GM23338 (cell line): ENCODE measurements at regions not wholly inside any gene's neighbourhood (a gene's known extent, or its start where the extent isn't known, plus 50 kb on each side); places are given as distances from the start of the nearest gene placed in this dataset.

Experiments
- ATAC-seq: fragments of 200-7000 bp; cut with Tn5 transposase; 3 replicates; pipeline ENCODE4 v1.9.1; 2020
- DNase-seq: peaks from one replicate; pipeline ENCODE4 v3.0.0-alpha.2; 2015; ENCODE audit warnings: low spot score
- H2AFZ ChIP-seq: fragments of 200-600 bp; sonication (generic); 2 replicates; pipeline ENCODE4 v1.8.0; 2016; ENCODE audit warnings: antibody characterized with exemption, mild to moderate bottlenecking, moderate library complexity
- H3F3A ChIP-seq: fragments of 200-600 bp; sonication (generic); replicated peaks from 2 replicates; pipeline ENCODE4 v1.8.0; 2017; ENCODE audit warnings: antibody characterized with exemption, mixed run types, low read depth
- H3K27ac ChIP-seq: fragments of 200-600 bp; sonication (generic); 2 replicates; pipeline ENCODE4 v1.6.1; 2016; ENCODE audit warnings: low read depth
- H3K27me3 ChIP-seq: fragments of 200-600 bp; sonication (generic); 2 replicates; pipeline ENCODE4 v1.8.0; 2016; ENCODE audit warnings: mild to moderate bottlenecking, mixed run types, moderate library complexity; ENCODE audit not compliant: insufficient read depth
- H3K36me3 ChIP-seq: fragments of 200-600 bp; sonication (generic); 2 replicates; pipeline ENCODE4 v1.8.0; 2016; ENCODE audit warnings: mild to moderate bottlenecking; ENCODE audit not compliant: insufficient read depth
- H3K4me1 ChIP-seq: fragments of 200-600 bp; sonication (generic); 2 replicates; pipeline ENCODE4 v1.8.0; 2016; ENCODE audit warnings: mild to moderate bottlenecking, moderate library complexity; ENCODE audit not compliant: insufficient read depth
- H3K4me2 ChIP-seq: fragments of 200-600 bp; sonication (generic); 2 replicates; pipeline ENCODE4 v1.7.1; 2017; ENCODE audit warnings: mixed run types
- H3K4me3 ChIP-seq: fragments of 200-600 bp; sonication (generic); 2 replicates; pipeline ENCODE4 v1.6.1; 2016; ENCODE audit warnings: mixed run types
- H3K79me2 ChIP-seq: fragments of 200-600 bp; sonication (generic); replicated peaks from 2 replicates; pipeline ENCODE4 v1.8.0; 2017; ENCODE audit warnings: mild to moderate bottlenecking; ENCODE audit not compliant: insufficient read depth
- H3K9me2 ChIP-seq: fragments of 200-600 bp; sonication (generic); 2 replicates; pipeline ENCODE4 v1.8.0; 2017; ENCODE audit not compliant: insufficient read depth
- H4K20me1 ChIP-seq: fragments of 200-600 bp; sonication (generic); replicated peaks from 2 replicates; pipeline ENCODE4 v1.8.0; 2017; ENCODE audit warnings: mild to moderate bottlenecking; ENCODE audit not compliant: insufficient read depth
- H3K27ac Mint-ChIP-seq: 2 replicates; pipeline ENCODE4 v1.8.0; 2020; ENCODE audit warnings: inconsistent platforms, mild to moderate bottlenecking, moderate library complexity, mixed read lengths
- H3K27me3 Mint-ChIP-seq: 3 replicates; pipeline ENCODE4 v1.8.0; 2022; ENCODE audit warnings: low read depth, mild to moderate bottlenecking, moderate library complexity, mixed read lengths, inconsistent platforms; ENCODE audit not compliant: insufficient read depth, poor library complexity
- H3K36me3 Mint-ChIP-seq: 3 replicates; pipeline ENCODE4 v1.8.0; 2021; ENCODE audit warnings: low read depth, mild to moderate bottlenecking, inconsistent platforms, moderate library complexity, mixed read lengths
- H3K4me1 Mint-ChIP-seq: 3 replicates; pipeline ENCODE4 v1.8.0; 2020; ENCODE audit warnings: mild to moderate bottlenecking, inconsistent platforms, mixed read lengths
- H3K4me3 Mint-ChIP-seq: 3 replicates; pipeline ENCODE4 v1.8.0; 2021; ENCODE audit warnings: moderate library complexity, mild to moderate bottlenecking, inconsistent platforms, mixed read lengths
- H3K9me3 Mint-ChIP-seq: 3 replicates; pipeline ENCODE4 v1.8.0; 2020; ENCODE audit warnings: moderate library complexity, mild to moderate bottlenecking, inconsistent platforms, mixed read lengths
- CREB1 ChIP-seq: fragments of 250-450 bp; sonication (Bioruptor Pico); IDR thresholded peaks from 2 replicates; pipeline ENCODE4 v1.5.0; 2020; ENCODE audit warnings: low read depth, mild to moderate bottlenecking, moderate library complexity
- EZH2 ChIP-seq: fragments of 200-600 bp; sonication (generic); IDR thresholded peaks from one replicate; pipeline ENCODE4 v1.8.0; 2017; ENCODE audit warnings: antibody characterized with exemption, mild to moderate bottlenecking, low read depth; ENCODE audit not compliant: unreplicated experiment
- EZH2phosphoT487 ChIP-seq: fragments of 200-600 bp; sonication (generic); IDR thresholded peaks from one replicate; pipeline ENCODE4 v1.8.1; 2018; ENCODE audit warnings: antibody characterized with exemption; ENCODE audit not compliant: unreplicated experiment
- JUNB ChIP-seq: IDR thresholded peaks from one replicate; pipeline ENCODE4 v1.6.1; 2016; ENCODE audit warnings: antibody characterized with exemption; ENCODE audit not compliant: unreplicated experiment
- NANOG ChIP-seq: IDR thresholded peaks from 2 replicates; pipeline ENCODE4 v1.6.1; 2016; ENCODE audit warnings: antibody characterized with exemption, borderline replicate concordance
- POLR2AphosphoS5 ChIP-seq: IDR thresholded peaks from 2 replicates; pipeline ENCODE4 v1.6.1; 2016; ENCODE audit warnings: antibody characterized with exemption, low read depth
- ZNF114 ChIP-seq: fragments of 250-450 bp; sonication (Bioruptor Pico); IDR thresholded peaks from 2 replicates; pipeline ENCODE4 v1.5.0; 2020; ENCODE audit warnings: mild to moderate bottlenecking, moderate library complexity
- ZNF331 ChIP-seq: fragments of 250-450 bp; sonication (Bioruptor Pico); IDR thresholded peaks from 2 replicates; pipeline ENCODE4 v1.5.0; 2020; ENCODE audit warnings: low read depth, mild to moderate bottlenecking, moderate library complexity
- TF ChIP-seq, protein P1 (sequence below), 2 experiments: fragments of 200-600 bp in 1 of 2; sonication (generic) in 1 of 2; conservative IDR thresholded peaks; 2 replicates each; pipeline versions ENCODE4 v1.5.1 to v1.6.1; 2016 to 2017; ENCODE audit warnings: antibody characterized with exemption in 2 of 2, low read depth in 2 of 2, mild to moderate bottlenecking in 2 of 2, moderate library complexity in 1 of 2
- TF ChIP-seq, protein P2 (sequence below): IDR thresholded peaks from one replicate; pipeline ENCODE4 v1.6.1; 2018; ENCODE audit warnings: antibody characterized with exemption; ENCODE audit not compliant: unreplicated experiment
- TF ChIP-seq, protein P3 (sequence below): fragments of 250-450 bp; sonication (Bioruptor Pico); IDR thresholded peaks from 2 replicates; pipeline ENCODE4 v1.5.0; 2020; ENCODE audit warnings: mild to moderate bottlenecking, moderate library complexity
- TF ChIP-seq, protein P4 (sequence below): IDR thresholded peaks from 2 replicates; pipeline ENCODE4 v1.6.1; 2016; ENCODE audit warnings: antibody characterized with exemption

DNA sequence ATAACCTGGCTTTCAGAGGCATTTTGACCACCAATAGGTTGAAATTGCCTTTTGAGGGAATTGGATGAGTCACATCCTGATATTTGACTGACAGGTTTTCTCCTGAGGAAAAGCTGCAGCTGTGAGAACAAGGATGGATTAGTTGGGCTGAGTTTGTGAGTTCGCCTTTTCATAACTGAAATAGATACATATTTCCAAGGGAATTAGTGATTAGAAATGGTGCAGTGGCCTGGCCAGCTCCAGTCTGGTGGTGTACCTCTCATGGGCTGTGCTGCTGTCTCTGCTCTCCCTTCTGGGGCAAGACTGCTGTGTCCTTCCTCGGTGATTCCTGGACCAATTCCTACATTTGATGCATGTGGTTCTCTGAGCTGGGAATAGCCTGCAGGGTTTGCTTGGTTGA is 341.3 kb downstream of the TSN start:
- Histone ChIP-seq H3K9me2 (peaks cover 16% of the 10 kb centered on the region; the same call in 1 of the 2 replicates), H3K27me3 (no peaks in the 10 kb centered on the region), H3K36me3 (no peaks in the 10 kb centered on the region), H3F3A (no peaks in the 10 kb centered on the region), H3K27ac (no peak overlapping the region), H3K4me1 (no peaks in the 10 kb centered on the region; the same call in 1 of the 2 replicates), H4K20me1 (no peaks in the 10 kb centered on the region), H3K79me2 (no peaks in the 10 kb centered on the region), H3K4me2 (no peak overlapping the region), H2AFZ (no peak overlapping the region), H3K4me3 (no peak overlapping the region)
- Mint-ChIP-seq H3K4me3 (no peak overlapping the region), H3K27me3 (no peaks in the 10 kb centered on the region), H3K9me3 (peaks cover 3% of the 10 kb centered on the region; the same call in 1 of the 3 replicates), H3K27ac (no peak overlapping the region), H3K4me1 (no peaks in the 10 kb centered on the region), H3K36me3 (no peaks in the 10 kb centered on the region)
- no peak for DNase-seq
- no peak for ATAC-seq
- TF ChIP-seq POLR2AphosphoS5 = no peak
- TF ChIP-seq, protein P1, sequence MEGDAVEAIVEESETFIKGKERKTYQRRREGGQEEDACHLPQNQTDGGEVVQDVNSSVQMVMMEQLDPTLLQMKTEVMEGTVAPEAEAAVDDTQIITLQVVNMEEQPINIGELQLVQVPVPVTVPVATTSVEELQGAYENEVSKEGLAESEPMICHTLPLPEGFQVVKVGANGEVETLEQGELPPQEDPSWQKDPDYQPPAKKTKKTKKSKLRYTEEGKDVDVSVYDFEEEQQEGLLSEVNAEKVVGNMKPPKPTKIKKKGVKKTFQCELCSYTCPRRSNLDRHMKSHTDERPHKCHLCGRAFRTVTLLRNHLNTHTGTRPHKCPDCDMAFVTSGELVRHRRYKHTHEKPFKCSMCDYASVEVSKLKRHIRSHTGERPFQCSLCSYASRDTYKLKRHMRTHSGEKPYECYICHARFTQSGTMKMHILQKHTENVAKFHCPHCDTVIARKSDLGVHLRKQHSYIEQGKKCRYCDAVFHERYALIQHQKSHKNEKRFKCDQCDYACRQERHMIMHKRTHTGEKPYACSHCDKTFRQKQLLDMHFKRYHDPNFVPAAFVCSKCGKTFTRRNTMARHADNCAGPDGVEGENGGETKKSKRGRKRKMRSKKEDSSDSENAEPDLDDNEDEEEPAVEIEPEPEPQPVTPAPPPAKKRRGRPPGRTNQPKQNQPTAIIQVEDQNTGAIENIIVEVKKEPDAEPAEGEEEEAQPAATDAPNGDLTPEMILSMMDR (conservative IDR thresholded peaks at IDR 0.05; ENCODE audit: low read depth in 2 of 2) = no peak
- TF ChIP-seq, protein P2, sequence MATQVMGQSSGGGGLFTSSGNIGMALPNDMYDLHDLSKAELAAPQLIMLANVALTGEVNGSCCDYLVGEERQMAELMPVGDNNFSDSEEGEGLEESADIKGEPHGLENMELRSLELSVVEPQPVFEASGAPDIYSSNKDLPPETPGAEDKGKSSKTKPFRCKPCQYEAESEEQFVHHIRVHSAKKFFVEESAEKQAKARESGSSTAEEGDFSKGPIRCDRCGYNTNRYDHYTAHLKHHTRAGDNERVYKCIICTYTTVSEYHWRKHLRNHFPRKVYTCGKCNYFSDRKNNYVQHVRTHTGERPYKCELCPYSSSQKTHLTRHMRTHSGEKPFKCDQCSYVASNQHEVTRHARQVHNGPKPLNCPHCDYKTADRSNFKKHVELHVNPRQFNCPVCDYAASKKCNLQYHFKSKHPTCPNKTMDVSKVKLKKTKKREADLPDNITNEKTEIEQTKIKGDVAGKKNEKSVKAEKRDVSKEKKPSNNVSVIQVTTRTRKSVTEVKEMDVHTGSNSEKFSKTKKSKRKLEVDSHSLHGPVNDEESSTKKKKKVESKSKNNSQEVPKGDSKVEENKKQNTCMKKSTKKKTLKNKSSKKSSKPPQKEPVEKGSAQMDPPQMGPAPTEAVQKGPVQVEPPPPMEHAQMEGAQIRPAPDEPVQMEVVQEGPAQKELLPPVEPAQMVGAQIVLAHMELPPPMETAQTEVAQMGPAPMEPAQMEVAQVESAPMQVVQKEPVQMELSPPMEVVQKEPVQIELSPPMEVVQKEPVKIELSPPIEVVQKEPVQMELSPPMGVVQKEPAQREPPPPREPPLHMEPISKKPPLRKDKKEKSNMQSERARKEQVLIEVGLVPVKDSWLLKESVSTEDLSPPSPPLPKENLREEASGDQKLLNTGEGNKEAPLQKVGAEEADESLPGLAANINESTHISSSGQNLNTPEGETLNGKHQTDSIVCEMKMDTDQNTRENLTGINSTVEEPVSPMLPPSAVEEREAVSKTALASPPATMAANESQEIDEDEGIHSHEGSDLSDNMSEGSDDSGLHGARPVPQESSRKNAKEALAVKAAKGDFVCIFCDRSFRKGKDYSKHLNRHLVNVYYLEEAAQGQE = no peak
- TF ChIP-seq ZNF114 (CRISPR knock-in tag) = no peak
- TF ChIP-seq JUNB = no peak
- TF ChIP-seq CREB1 = no peak
- no peak for TF ChIP-seq NANOG
- TF ChIP-seq, protein P3, sequence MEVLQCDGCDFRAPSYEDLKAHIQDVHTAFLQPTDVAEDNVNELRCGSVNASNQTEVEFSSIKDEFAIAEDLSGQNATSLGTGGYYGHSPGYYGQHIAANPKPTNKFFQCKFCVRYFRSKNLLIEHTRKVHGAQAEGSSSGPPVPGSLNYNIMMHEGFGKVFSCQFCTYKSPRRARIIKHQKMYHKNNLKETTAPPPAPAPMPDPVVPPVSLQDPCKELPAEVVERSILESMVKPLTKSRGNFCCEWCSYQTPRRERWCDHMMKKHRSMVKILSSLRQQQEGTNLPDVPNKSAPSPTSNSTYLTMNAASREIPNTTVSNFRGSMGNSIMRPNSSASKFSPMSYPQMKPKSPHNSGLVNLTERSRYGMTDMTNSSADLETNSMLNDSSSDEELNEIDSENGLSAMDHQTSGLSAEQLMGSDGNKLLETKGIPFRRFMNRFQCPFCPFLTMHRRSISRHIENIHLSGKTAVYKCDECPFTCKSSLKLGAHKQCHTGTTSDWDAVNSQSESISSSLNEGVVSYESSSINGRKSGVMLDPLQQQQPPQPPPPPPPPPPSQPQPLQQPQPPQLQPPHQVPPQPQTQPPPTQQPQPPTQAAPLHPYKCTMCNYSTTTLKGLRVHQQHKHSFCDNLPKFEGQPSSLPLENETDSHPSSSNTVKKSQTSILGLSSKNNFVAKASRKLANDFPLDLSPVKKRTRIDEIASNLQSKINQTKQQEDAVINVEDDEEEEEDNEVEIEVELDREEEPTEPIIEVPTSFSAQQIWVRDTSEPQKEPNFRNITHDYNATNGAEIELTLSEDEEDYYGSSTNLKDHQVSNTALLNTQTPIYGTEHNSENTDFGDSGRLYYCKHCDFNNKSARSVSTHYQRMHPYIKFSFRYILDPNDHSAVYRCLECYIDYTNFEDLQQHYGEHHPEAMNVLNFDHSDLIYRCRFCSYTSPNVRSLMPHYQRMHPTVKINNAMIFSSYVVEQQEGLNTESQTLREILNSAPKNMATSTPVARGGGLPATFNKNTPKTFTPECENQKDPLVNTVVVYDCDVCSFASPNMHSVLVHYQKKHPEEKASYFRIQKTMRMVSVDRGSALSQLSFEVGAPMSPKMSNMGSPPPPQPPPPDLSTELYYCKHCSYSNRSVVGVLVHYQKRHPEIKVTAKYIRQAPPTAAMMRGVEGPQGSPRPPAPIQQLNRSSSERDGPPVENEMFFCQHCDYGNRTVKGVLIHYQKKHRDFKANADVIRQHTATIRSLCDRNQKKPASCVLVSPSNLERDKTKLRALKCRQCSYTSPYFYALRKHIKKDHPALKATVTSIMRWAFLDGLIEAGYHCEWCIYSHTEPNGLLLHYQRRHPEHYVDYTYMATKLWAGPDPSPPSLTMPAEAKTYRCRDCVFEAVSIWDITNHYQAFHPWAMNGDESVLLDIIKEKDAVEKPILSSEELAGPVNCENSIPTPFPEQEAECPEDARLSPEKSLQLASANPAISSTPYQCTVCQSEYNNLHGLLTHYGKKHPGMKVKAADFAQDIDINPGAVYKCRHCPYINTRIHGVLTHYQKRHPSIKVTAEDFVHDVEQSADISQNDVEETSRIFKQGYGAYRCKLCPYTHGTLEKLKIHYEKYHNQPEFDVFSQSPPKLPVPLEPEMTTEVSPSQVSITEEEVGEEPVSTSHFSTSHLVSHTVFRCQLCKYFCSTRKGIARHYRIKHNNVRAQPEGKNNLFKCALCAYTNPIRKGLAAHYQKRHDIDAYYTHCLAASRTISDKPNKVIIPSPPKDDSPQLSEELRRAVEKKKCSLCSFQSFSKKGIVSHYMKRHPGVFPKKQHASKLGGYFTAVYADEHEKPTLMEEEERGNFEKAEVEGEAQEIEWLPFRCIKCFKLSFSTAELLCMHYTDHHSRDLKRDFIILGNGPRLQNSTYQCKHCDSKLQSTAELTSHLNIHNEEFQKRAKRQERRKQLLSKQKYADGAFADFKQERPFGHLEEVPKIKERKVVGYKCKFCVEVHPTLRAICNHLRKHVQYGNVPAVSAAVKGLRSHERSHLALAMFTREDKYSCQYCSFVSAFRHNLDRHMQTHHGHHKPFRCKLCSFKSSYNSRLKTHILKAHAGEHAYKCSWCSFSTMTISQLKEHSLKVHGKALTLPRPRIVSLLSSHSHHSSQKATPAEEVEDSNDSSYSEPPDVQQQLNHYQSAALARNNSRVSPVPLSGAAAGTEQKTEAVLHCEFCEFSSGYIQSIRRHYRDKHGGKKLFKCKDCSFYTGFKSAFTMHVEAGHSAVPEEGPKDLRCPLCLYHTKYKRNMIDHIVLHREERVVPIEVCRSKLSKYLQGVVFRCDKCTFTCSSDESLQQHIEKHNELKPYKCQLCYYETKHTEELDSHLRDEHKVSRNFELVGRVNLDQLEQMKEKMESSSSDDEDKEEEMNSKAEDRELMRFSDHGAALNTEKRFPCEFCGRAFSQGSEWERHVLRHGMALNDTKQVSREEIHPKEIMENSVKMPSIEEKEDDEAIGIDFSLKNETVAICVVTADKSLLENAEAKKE (CRISPR knock-in tag) = no peak
- no peak for TF ChIP-seq ZNF331 (CRISPR knock-in tag)
- TF ChIP-seq EZH2phosphoT487 = no peak
- TF ChIP-seq, protein P4, sequence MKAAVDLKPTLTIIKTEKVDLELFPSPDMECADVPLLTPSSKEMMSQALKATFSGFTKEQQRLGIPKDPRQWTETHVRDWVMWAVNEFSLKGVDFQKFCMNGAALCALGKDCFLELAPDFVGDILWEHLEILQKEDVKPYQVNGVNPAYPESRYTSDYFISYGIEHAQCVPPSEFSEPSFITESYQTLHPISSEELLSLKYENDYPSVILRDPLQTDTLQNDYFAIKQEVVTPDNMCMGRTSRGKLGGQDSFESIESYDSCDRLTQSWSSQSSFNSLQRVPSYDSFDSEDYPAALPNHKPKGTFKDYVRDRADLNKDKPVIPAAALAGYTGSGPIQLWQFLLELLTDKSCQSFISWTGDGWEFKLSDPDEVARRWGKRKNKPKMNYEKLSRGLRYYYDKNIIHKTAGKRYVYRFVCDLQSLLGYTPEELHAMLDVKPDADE = no peak
- TF ChIP-seq EZH2 = no peak
